Neural cell (in vitro differentiated cells): ENCODE measurements at regions not wholly inside any gene's neighbourhood (a gene's known extent, or its start where the extent isn't known, plus 50 kb on each side); places are given as distances from the start of the nearest gene placed in this dataset.

ENCODE experiments used
- EP300 ChIP-seq: fragments of 450-650 bp; conservative IDR thresholded peaks from 2 replicates; pipeline ENCODE4 v1.6.1; 2014; ENCODE audit warnings: antibody characterized with exemption, mild to moderate bottlenecking, moderate library complexity; ENCODE audit not compliant: poor library complexity, severe bottlenecking
- EZH2 ChIP-seq: fragments of 200-600, 300-800 bp; shearing (Covaris generic), sonication (generic); IDR thresholded peaks from 2 replicates; pipeline ENCODE4 v1.6.1; 2014; ENCODE audit warnings: antibody characterized with exemption, low read length, borderline replicate concordance, mild to moderate bottlenecking; ENCODE audit not compliant: insufficient read depth, poor library complexity, severe bottlenecking
- MXI1 ChIP-seq: fragments of 450-650 bp; conservative IDR thresholded peaks from 2 replicates; pipeline ENCODE4 v1.6.1; 2014; ENCODE audit warnings: antibody characterized with exemption, mild to moderate bottlenecking; ENCODE audit not compliant: poor library complexity, severe bottlenecking
- POLR2AphosphoS5 ChIP-seq: IDR thresholded peaks from 2 replicates; pipeline ENCODE4 v1.6.1; 2012
- RAD21 ChIP-seq: fragments of 450-650 bp; conservative IDR thresholded peaks from 2 replicates; pipeline ENCODE4 v1.6.1; 2014; ENCODE audit warnings: antibody characterized with exemption, mild to moderate bottlenecking, moderate library complexity
- REST ChIP-seq: IDR thresholded peaks from 2 replicates; pipeline ENCODE4 v1.6.1; 2012; ENCODE audit warnings: borderline replicate concordance
- SMC3 ChIP-seq: fragments of 450-650 bp; conservative IDR thresholded peaks from 2 replicates; pipeline ENCODE4 v1.6.1; 2014; ENCODE audit warnings: antibody characterized with exemption, mild to moderate bottlenecking, moderate library complexity; ENCODE audit not compliant: poor library complexity
- TAF1 ChIP-seq: IDR thresholded peaks from 2 replicates; pipeline ENCODE4 v1.6.1; 2012; ENCODE audit warnings: low read depth
- TF ChIP-seq, protein P1 (sequence below): fragments of 450-650 bp; IDR thresholded peaks from 2 replicates; pipeline ENCODE4 v1.5.1; 2014; ENCODE audit warnings: antibody characterized with exemption, mild to moderate bottlenecking, moderate library complexity; ENCODE audit not compliant: poor library complexity, severe bottlenecking

DNA sequence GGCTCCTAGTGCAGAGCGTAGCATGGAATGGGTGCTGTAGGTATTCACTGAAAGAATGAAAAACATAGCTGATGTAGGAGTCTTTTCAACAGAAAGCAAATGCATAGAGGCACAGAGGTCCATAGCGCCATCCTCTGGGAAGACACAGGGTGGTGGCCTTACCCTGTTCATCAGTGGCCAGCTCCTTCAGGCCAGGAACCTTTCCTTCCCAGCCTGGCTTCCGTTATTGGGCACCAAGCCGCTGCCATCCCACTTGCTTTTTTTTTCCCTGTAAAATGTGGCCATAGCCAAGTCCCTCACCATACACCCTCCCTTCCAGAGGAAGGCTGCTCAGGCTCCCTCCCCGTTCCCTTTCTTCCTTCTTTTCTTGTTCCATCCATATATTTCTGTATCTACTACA is 118.1 kb downstream of the ZNF621 start:
- TF ChIP-seq, protein P1, sequence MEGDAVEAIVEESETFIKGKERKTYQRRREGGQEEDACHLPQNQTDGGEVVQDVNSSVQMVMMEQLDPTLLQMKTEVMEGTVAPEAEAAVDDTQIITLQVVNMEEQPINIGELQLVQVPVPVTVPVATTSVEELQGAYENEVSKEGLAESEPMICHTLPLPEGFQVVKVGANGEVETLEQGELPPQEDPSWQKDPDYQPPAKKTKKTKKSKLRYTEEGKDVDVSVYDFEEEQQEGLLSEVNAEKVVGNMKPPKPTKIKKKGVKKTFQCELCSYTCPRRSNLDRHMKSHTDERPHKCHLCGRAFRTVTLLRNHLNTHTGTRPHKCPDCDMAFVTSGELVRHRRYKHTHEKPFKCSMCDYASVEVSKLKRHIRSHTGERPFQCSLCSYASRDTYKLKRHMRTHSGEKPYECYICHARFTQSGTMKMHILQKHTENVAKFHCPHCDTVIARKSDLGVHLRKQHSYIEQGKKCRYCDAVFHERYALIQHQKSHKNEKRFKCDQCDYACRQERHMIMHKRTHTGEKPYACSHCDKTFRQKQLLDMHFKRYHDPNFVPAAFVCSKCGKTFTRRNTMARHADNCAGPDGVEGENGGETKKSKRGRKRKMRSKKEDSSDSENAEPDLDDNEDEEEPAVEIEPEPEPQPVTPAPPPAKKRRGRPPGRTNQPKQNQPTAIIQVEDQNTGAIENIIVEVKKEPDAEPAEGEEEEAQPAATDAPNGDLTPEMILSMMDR, result no peak
- TF ChIP-seq POLR2AphosphoS5 (no peak), EZH2 (no peak), REST (no peak), MXI1 (no peak), EP300 (no peak), TAF1 (no peak), SMC3 (no peak), RAD21 (no peak)
